K562 (cell line): ENCODE measurements at regions not wholly inside any gene's neighbourhood (a gene's known extent, or its start where the extent isn't known, plus 50 kb on each side); places are given as distances from the start of the nearest gene placed in this dataset.

Source experiments
- ATAC-seq: fragments of 200-7000 bp; cut with Tn5 transposase; 3 replicates; pipeline ENCODE4 v1.9.1; 2020; ENCODE audit warnings: moderate library complexity
- BruUV-seq: library from RNA; stranded (reverse); fragments of 400-500 nt; replicated peaks from 2 replicates; lab custom pipeline; 2021; lab: Mats Ljungman, UMichigan
- CTCF ChIA-PET: fragments of 300-600 bp; formaldehyde crosslinking; extraction: SDS; loops from one replicate; lab custom pipeline; 2021; ENCODE audit warnings: low intra/inter-chr PET ratio; lab: Yijun Ruan, JAX
- POLR2A ChIA-PET: fragments of 300-600, 350-650 bp; sonication (Branson Sonifier 250); formaldehyde crosslinking; extraction: SDS; loops from one replicate; lab custom pipeline; 2021; ENCODE audit warnings: antibody characterized with exemption, inconsistent platforms; lab: Yijun Ruan, JAX
- DNase-seq, 4 experiments: peaks; one replicate each; pipeline versions ENCODE4 v3.0.0 to v3.0.0-alpha.2; 2011 to 2018; ENCODE audit warnings: low spot score in 3 of 4, mixed read lengths in 3 of 4; ENCODE audit errors: extremely low read depth in 1 of 4
- FAIRE-seq: peaks from 2 replicates; lab custom pipeline; 2011; peaks lifted over from hg19 to GRCh38; lab: Jason Lieb, UNC
- H2AFZ ChIP-seq: 2 replicates; pipeline ENCODE4 v1.6.0; 2011; ENCODE audit warnings: low read depth, low read length, control low read depth, inconsistent platforms
- H3K27ac ChIP-seq: fragments of 200-600 bp; 3 replicates; pipeline ENCODE4 v1.8.0; 2011; ENCODE audit warnings: low read depth, mild to moderate bottlenecking, control low read depth, inconsistent platforms, low read length, moderate library complexity, mixed read lengths; ENCODE audit errors: extremely low read depth
- H3K27me3 ChIP-seq, 2 experiments: fragments of 300-600 bp in 1 of 2; 2 replicates in 1 of 2; 3 replicates in 1 of 2; pipeline versions ENCODE4 v1.6.0 to v1.8.0; 2011; ENCODE audit warnings: inconsistent platforms in 2 of 2, low read length in 2 of 2, mild to moderate bottlenecking in 1 of 2, mixed read lengths in 1 of 2, moderate library complexity in 1 of 2; ENCODE audit not compliant: control insufficient read depth in 2 of 2, insufficient read depth in 2 of 2
- H3K36me3 ChIP-seq: fragments of 300-600 bp; 3 replicates; pipeline ENCODE4 v1.8.0; 2011; ENCODE audit warnings: mild to moderate bottlenecking, low read length, inconsistent platforms; ENCODE audit not compliant: control insufficient read depth, insufficient read depth
- H3K4me1 ChIP-seq, 2 experiments: fragments of 200-600 bp in 1 of 2; replicated peaks in 1 of 2; 2 replicates in 1 of 2; 3 replicates in 1 of 2; pipeline versions ENCODE4 v1.5.1 to v1.8.0; 2011; ENCODE audit warnings: inconsistent platforms in 2 of 2, low read length in 2 of 2, mild to moderate bottlenecking in 1 of 2, mixed read lengths in 1 of 2, moderate library complexity in 1 of 2; ENCODE audit not compliant: control insufficient read depth in 2 of 2, insufficient read depth in 2 of 2
- H3K4me2 ChIP-seq: 2 replicates; pipeline ENCODE4 v1.6.1; 2011; ENCODE audit warnings: low read length, control low read depth, inconsistent platforms, mixed read lengths; ENCODE audit not compliant: insufficient read depth
- H3K4me3 ChIP-seq: fragments of 200-600 bp; sonication (generic), shearing (Covaris generic); 2 replicates; pipeline ENCODE4 v1.5.1; 2016; ENCODE audit warnings: control low read depth, inconsistent platforms
- H3K79me2 ChIP-seq: fragments of 200-600 bp; 3 replicates; pipeline ENCODE4 v1.8.0; 2011; ENCODE audit warnings: low read length, inconsistent platforms; ENCODE audit not compliant: control insufficient read depth, insufficient read depth
- H3K9ac ChIP-seq, 2 experiments: 2 replicates each; pipeline versions ENCODE4 v1.6.0 to v1.6.1; 2011; ENCODE audit warnings: low read depth in 2 of 2, low read length in 2 of 2, control low read depth in 1 of 2, inconsistent platforms in 1 of 2, mild to moderate bottlenecking in 1 of 2, mixed read lengths in 1 of 2; ENCODE audit not compliant: insufficient read depth in 1 of 2
- H3K9me1 ChIP-seq: one replicate; pipeline ENCODE4 v1.6.0; 2011; ENCODE audit warnings: inconsistent platforms, mild to moderate bottlenecking, low read length, moderate library complexity; ENCODE audit not compliant: control insufficient read depth, insufficient read depth
- H3K9me3 ChIP-seq: replicated peaks from 2 replicates; pipeline ENCODE4 v1.5.1; 2011; ENCODE audit warnings: low read depth, low read length, inconsistent platforms; ENCODE audit not compliant: control insufficient read depth, insufficient read depth
- H4K20me1 ChIP-seq: replicated peaks from 2 replicates; pipeline ENCODE4 v1.6.1; 2011; ENCODE audit warnings: low read length, inconsistent platforms, mixed read lengths; ENCODE audit not compliant: control insufficient read depth, insufficient read depth
- CXXC5 ChIP-seq: fragments of 250-450 bp; sonication (Bioruptor Pico); IDR thresholded peaks from 2 replicates; pipeline ENCODE4 v1.8.0; 2022; ENCODE audit warnings: inconsistent platforms, mild to moderate bottlenecking, moderate library complexity
- E4F1 ChIP-seq: fragments of 250-450 bp; sonication (Bioruptor Pico); IDR thresholded peaks from 2 replicates; pipeline ENCODE4 v1.5.0; 2021; ENCODE audit warnings: mild to moderate bottlenecking, borderline replicate concordance
- EZH2 ChIP-seq: IDR thresholded peaks from 2 replicates; pipeline ENCODE4 v1.6.1; 2012; ENCODE audit warnings: low read depth, mild to moderate bottlenecking, inconsistent platforms, low read length, borderline replicate concordance
- HDGF ChIP-seq: fragments of 450-650 bp; IDR thresholded peaks from 2 replicates; pipeline ENCODE4 v1.6.1; 2016
- HSF4 ChIP-seq: fragments of 250-450 bp; sonication (Bioruptor Pico); IDR thresholded peaks from 2 replicates; pipeline ENCODE4 v2.1.2; 2022; ENCODE audit warnings: mild to moderate bottlenecking, moderate library complexity, borderline replicate concordance
- ZBTB5 ChIP-seq: fragments of 450-650 bp; IDR thresholded peaks from 2 replicates; pipeline ENCODE4 v1.6.1; 2017; ENCODE audit warnings: antibody characterized with exemption
- ZNF311 ChIP-seq: fragments of 250-450 bp; sonication (Bioruptor Pico); IDR thresholded peaks from 2 replicates; pipeline ENCODE4 v1.4.0; 2020; ENCODE audit warnings: mild to moderate bottlenecking, moderate library complexity
- ZNF408 ChIP-seq: fragments of 250-450 bp; sonication (Bioruptor Pico); IDR thresholded peaks from 2 replicates; pipeline ENCODE4 v1.4.0; 2020; ENCODE audit warnings: low read depth, mild to moderate bottlenecking, moderate library complexity
- WGBS: fragments of 100-300 bp; shearing (Covaris generic); methylation state at CpG from one replicate; pipeline ENCODE4 v1.1.6; 2016; ENCODE audit warnings: low coverage, mixed read lengths; ENCODE audit not compliant: insufficient coverage; ENCODE audit errors: missing lambda C conversion rate; 5-methylcytosine and 5-hydroxymethylcytosine counted together
- in situ Hi-C: fragments of 300-500 bp; cut with MboI; formaldehyde crosslinking; loops from 4 replicates; pipeline ENCODE4 v1.15.0; 2018; ENCODE audit warnings: inconsistent platforms, mixed read lengths
- intact Hi-C: fragments of 100-400 bp; cut with micrococcal nuclease; formaldehyde crosslinking; loops from 2 replicates; pipeline ENCODE4 v1.14.2; 2022

- Histone ChIP-seq H3K4me2 (no peak overlapping the region), H3K9ac (no peak overlapping the region), H3K9me3 (no peaks in the 10 kb centered on the region), H3K27ac (no peak overlapping the region), H3K27me3 (no peaks in the 10 kb centered on the region), H3K79me2 (no peaks in the 10 kb centered on the region), H4K20me1 (no peaks in the 10 kb centered on the region), H2AFZ (no peak overlapping the region), H3K4me1 (no peaks in the 10 kb centered on the region), H3K9me1 (no peaks in the 10 kb centered on the region), H3K36me3 (no peaks in the 10 kb centered on the region), H3K4me3 (no peak overlapping the region)
- CTCF ChIA-PET: no interaction called here
- WGBS: 4% methylated on average over 4 of the region's 4 CpGs
- ATAC-seq (no peak), DNase-seq (no peak), FAIRE-seq (no peak)
- intact Hi-C loops (no loop called here), in situ Hi-C loops (no loop called here)
- BruUV-seq: no TSS peak
- TF ChIP-seq HSF4 (CRISPR knock-in tag) (no peak), HDGF (no peak), E4F1 (CRISPR knock-in tag) (no peak), EZH2 (no peak), ZNF408 (CRISPR knock-in tag) (no peak), CXXC5 (CRISPR knock-in tag) (no peak), ZNF311 (CRISPR knock-in tag) (no peak), ZBTB5 (no peak)
- POLR2A ChIA-PET: no interaction called here
These were observed 368.6 kb upstream of the CDH4 start for GRCh38 chr20:60883496-60883895.
